PFSK-1 (cell line): ENCODE measurements at regions not wholly inside any gene's neighbourhood (a gene's known extent, or its start where the extent isn't known, plus 50 kb on each side); places are given as distances from the start of the nearest gene placed in this dataset.

Experiments
- POLR2AphosphoS5 ChIP-seq: IDR thresholded peaks from 2 replicates; pipeline ENCODE4 v1.6.1; 2012; ENCODE audit warnings: low read depth, mild to moderate bottlenecking, control low read depth, low read length, moderate library complexity
- TAF1 ChIP-seq: IDR thresholded peaks from 2 replicates; pipeline ENCODE4 v1.6.1; 2012; ENCODE audit warnings: low read length, control low read depth, borderline replicate concordance; ENCODE audit not compliant: insufficient read depth
- TF ChIP-seq, protein P1 (sequence below), 2 experiments: IDR thresholded peaks; 2 replicates each; pipeline versions ENCODE4 v1.6.1 to v1.8.0; 2011 to 2012; ENCODE audit warnings: low read depth in 2 of 2, low read length in 2 of 2, control low read depth in 1 of 2, inconsistent platforms in 1 of 2, mild to moderate bottlenecking in 1 of 2, moderate library complexity in 1 of 2; ENCODE audit not compliant: insufficient read depth in 1 of 2

DNA sequence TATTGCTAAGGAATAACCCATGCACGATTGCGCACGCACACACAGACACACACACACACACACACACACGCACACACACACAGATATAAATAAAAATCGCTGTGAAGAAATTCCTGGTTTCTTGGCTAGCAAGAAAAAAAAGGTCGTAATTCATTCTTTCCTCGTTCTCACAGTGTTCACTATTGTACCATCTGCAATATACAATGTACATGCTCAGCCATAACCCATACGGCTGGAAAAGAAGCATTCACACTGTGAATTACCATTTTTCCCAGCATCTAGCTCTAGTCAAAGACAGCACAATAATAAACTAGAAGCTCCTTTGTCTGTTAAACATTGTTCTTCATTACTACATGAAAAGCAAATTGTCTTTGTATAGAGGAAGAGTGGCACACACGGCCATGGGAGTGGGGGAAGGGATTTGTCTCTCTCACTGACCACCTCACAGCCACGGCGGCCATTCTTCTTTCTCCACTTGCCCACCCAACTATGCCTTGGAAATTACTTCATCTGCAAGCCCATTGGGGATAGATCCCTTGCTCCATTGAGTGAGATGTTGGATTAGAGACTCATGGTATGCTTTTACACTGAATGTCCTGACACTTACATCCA, 115.3 kb upstream of the ID4 start:
- TF ChIP-seq, protein P1, sequence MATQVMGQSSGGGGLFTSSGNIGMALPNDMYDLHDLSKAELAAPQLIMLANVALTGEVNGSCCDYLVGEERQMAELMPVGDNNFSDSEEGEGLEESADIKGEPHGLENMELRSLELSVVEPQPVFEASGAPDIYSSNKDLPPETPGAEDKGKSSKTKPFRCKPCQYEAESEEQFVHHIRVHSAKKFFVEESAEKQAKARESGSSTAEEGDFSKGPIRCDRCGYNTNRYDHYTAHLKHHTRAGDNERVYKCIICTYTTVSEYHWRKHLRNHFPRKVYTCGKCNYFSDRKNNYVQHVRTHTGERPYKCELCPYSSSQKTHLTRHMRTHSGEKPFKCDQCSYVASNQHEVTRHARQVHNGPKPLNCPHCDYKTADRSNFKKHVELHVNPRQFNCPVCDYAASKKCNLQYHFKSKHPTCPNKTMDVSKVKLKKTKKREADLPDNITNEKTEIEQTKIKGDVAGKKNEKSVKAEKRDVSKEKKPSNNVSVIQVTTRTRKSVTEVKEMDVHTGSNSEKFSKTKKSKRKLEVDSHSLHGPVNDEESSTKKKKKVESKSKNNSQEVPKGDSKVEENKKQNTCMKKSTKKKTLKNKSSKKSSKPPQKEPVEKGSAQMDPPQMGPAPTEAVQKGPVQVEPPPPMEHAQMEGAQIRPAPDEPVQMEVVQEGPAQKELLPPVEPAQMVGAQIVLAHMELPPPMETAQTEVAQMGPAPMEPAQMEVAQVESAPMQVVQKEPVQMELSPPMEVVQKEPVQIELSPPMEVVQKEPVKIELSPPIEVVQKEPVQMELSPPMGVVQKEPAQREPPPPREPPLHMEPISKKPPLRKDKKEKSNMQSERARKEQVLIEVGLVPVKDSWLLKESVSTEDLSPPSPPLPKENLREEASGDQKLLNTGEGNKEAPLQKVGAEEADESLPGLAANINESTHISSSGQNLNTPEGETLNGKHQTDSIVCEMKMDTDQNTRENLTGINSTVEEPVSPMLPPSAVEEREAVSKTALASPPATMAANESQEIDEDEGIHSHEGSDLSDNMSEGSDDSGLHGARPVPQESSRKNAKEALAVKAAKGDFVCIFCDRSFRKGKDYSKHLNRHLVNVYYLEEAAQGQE (IDR thresholded peaks at IDR 0.05; ENCODE audit: insufficient read depth in 1 of 2, low read depth in 2 of 2, low read length in 2 of 2): no peak
- TF ChIP-seq TAF1 (no peak), POLR2AphosphoS5 (no peak)
